Epithelial cell of proximal tubule (primary cell): ENCODE measurements at regions not wholly inside any gene's neighbourhood (a gene's known extent, or its start where the extent isn't known, plus 50 kb on each side); places are given as distances from the start of the nearest gene placed in this dataset.

Experiments used
- DNase-seq: peaks from one replicate; pipeline ENCODE4 v3.0.0-alpha.2; 2011; ENCODE audit warnings: low read depth
- H3K4me3 ChIP-seq: 2 replicates; pipeline ENCODE4 v1.5.1; 2011; ENCODE audit warnings: low read depth, mild to moderate bottlenecking, low read length
- CTCF ChIP-seq: conservative IDR thresholded peaks from 2 replicates; pipeline ENCODE4 v1.5.1; 2012; ENCODE audit warnings: low read depth, mild to moderate bottlenecking, low read length

GRCh38 chr10:20953120-20953519, 56.0 kb upstream of the NEBL start:
- TF ChIP-seq CTCF = no peak
- no peak for DNase-seq
- no peak overlapping the region for H3K4me3 ChIP-seq

DNA sequence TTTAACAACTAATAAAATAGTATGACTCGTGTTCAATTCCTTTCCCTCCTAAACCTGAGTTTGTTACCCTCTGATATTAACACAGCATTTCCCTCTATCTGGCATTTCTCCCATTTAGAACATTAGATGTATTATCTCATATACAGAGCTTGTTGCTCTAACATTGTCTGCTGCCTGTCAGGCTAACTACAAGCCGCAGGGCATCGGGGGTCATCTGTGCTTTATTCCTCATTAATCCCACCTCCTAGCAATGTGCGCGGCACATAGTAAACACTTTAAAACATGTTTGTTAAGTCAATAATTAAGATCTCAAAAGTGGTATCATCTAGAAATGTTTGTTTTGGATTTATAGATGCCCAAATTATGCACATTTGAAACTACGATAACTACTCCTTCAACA, 52.9 kb upstream of the NEBL start:
- DNase-seq = no peak
- no peak overlapping the region for H3K4me3 ChIP-seq
- no peak for TF ChIP-seq CTCF

DNA sequence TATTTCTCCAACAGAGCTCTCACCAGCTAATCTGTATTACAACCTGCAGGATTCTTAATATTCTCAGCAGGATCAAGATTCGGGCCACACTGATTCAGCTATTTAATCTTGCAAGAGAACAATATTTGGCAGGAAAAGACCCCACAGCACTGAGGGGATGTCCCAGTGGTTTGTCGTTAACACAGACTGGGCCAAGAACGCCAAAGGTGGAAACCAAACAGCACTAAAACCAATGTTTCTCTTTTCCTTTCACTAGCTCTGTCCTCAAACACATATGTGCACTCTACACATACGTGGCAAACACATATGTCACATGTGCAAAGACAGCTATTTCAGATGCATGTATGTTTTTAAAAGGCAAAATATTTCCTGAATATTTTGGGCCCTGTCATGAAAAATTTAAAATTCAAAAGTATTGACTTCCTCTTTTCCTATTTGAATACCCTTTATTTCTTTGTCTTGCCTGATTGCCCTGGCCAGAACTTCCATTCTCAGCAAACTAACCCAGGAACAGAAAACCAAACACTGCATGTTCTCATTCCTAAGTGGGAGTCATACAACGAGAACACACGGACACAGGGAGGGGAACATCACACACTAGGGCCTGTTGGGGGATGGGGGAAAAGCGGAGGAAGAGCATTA, 51.7 kb upstream of the NEBL start:
- DNase-seq = no peak
- H3K4me3 ChIP-seq = no peak overlapping the region
- no peak for TF ChIP-seq CTCF
